ENCODE measurements at regions not wholly inside any gene's neighbourhood (a gene's known extent, or its start where the extent isn't known, plus 50 kb on each side); places are given as distances from the start of the nearest gene placed in this dataset.

GRCh38 chr13:105368781-105369180, 1166.7 kb downstream of the EFNB2 start:
- TF ChIP-seq CTCF (IDR thresholded peaks at IDR 0.05; ENCODE audit: low read depth, low read length) (no peak), MAX (IDR thresholded peaks at IDR 0.05; ENCODE audit: low read depth, low read length) (no peak), POLR2A (IDR thresholded peaks at IDR 0.05; ENCODE audit: extremely low read depth, insufficient read length) (no peak), MYC (IDR thresholded peaks at IDR 0.05; ENCODE audit: low read depth, low read length) (no peak)

Data from NB4 (cell line).